GM10266 (cell line): ENCODE measurements at regions not wholly inside any gene's neighbourhood (a gene's known extent, or its start where the extent isn't known, plus 50 kb on each side); places are given as distances from the start of the nearest gene placed in this dataset.

Experiments
- DNase-seq: peaks from one replicate; pipeline ENCODE4 v3.0.0; 2012; ENCODE audit errors: extremely low spot score
- TF ChIP-seq, protein P1 (sequence below): IDR thresholded peaks from 2 replicates; pipeline ENCODE4 v1.5.1; 2012; ENCODE audit warnings: mild to moderate bottlenecking, low read depth; ENCODE audit not compliant: control insufficient read depth, insufficient read depth; ENCODE audit errors: missing control alignments

DNA sequence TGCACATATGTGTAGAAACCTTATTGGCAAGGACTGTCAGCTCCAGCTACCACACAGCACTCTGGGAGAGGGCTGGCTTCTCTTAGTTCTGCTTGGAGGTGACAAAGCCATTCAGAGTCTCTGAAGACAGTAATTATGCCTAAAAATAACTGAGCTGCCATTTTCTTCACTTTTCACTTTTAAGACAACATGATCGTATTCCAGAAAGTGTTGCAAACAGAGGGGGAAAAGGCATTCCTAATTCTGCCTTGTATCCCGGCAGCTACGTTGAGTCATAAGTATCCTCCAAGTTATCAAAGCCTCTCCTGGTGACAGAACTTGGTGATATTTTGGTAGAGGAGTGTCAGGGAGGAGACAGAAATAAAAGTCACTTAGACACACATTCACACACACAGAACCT, 327.7 kb downstream of the HAPSTR1 start:
- no peak for DNase-seq
- TF ChIP-seq, protein P1, sequence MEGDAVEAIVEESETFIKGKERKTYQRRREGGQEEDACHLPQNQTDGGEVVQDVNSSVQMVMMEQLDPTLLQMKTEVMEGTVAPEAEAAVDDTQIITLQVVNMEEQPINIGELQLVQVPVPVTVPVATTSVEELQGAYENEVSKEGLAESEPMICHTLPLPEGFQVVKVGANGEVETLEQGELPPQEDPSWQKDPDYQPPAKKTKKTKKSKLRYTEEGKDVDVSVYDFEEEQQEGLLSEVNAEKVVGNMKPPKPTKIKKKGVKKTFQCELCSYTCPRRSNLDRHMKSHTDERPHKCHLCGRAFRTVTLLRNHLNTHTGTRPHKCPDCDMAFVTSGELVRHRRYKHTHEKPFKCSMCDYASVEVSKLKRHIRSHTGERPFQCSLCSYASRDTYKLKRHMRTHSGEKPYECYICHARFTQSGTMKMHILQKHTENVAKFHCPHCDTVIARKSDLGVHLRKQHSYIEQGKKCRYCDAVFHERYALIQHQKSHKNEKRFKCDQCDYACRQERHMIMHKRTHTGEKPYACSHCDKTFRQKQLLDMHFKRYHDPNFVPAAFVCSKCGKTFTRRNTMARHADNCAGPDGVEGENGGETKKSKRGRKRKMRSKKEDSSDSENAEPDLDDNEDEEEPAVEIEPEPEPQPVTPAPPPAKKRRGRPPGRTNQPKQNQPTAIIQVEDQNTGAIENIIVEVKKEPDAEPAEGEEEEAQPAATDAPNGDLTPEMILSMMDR, result no peak

DNA sequence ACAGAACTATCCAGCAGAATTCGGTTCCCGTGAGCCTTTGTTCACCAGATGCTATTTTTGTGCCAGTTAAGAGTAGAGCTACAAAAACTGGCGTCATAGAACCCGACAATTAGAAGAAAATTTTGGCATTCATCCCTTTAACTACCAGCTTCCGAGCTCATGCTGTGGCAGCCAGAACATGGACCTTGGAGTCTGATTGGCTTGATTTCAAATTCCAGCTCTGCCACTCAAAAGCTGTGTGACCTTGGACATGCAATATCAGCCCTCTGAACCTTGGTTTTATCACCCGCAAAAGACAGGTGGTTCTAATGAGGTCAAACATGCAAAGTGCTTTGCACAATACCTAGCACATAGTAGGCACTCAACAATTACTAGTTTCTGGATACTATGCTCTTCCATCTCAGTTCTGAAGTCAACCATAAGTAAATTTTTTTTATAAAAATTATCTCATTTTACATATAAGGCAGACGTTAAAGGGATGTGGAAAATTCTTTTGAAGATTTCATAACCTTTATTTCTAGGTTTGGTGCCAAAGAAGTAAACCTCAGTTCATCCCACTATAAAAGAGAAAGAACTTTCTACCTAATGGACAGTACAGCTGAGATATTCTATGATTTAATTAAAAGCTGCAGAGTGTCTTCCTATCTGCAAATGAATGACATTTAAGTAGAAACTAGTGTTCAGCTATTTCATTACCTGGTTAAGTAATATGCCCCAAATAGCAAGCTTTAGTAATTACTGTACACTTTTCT, 331.5 kb downstream of the HAPSTR1 start:
- DNase-seq, result no peak
- TF ChIP-seq, protein P1, result no peak

DNA sequence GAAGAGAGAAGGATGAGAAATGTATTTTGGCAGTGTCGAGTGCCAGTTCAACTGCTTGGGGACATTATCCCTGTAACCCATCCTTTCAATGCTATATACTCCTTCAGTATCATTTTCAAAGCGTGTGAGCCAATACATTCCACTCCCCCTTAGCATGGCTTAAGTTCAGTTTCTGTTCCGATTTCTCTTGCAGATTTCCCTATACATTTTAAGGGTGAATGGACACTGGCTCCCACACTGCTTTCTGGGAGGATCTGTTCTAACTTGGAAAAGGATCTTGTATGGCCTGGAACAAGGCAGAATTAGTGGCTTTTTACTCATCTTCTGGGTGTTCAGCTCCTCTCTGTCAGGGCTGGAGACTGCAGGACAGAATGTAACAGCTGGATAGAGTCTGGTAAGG, 333.8 kb downstream of the HAPSTR1 start:
- DNase-seq, result no peak

DNA sequence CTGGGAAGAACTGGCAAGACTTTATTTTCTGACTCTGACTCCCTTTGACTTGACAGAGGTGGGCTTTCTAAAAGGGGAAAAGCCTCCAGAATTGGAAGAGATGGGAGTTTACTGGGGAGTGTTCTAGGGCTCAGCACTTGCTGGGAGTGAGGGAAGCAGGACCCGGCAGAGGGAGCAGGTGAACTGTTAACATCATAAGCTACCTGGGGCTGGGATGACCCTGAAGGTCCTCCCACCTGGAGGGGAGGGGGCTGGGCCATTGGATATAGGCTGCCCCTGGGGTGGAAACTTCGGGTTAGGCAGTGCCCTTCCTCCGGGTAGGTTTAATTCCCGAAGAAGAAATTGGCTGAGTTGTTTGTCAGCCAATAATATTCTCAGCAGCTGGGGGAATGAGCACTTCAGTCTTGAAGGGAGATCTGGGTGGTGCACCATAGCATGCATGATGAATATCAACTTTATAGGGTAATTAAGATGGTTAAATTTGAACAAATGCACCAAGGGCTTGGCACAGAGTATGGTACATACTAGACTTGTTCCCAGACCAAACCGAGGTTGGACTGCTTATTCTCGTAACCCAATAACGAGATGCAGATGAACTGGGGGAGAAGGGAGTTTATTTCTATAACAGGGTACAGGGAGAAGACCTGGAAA, 337.0 kb downstream of the HAPSTR1 start:
- TF ChIP-seq, protein P1, result no peak
- no peak for DNase-seq

More for the DNA sequence above, 333.8 kb downstream of the HAPSTR1 start:
- TF ChIP-seq, protein P1, result no peak

DNA sequence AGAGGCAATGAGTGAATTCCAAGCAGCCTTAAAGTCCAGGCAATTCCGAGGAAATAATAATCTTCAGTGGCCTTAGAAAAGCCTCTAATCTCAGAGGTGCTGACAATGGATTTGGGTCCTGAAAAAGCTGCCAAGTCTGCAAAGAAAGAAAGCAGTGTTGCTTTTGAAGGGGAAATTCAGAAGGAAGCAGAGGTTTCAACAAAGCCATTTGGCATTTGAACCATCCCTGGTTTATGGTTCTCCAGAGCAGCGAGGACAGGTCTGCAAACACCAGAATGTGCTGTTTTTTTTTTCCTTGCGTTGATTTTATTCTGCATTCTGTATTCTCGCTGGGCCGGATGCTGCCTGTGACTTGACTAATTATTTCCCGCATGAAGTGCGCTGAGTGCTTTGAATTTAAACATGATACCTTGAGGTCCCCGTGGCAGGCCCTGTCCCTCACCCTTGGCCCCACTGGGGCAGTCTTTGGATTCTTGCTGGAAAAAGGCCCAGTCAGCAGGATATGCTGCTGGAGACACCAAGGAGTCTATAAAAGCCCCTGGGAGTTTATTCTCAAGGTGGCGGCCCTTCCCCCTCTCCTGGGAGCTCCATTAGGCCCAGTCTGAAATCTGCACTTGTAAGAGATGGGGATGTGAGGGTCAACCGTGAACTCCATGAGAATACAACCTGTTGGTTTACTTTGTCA, 338.3 kb downstream of the HAPSTR1 start:
- DNase-seq, result no peak
- TF ChIP-seq, protein P1, result no peak

DNA sequence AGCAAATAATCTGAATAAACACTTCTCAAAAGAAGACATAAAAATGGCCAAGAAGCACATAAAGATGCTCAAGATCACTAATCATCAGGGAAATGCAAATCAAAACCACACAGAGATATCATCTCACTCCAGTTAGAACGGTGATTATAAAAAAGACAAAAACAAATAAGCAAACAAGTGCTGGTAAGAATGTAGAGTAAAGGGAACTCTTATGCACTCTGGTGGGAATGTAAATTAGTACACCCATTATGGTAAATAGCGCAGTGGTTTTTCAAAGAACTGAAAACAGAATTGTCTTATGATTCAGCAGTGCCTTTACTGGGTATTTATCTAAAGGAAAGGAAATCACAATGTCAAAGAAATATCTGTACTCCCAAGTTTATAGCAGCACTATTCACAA, 343.2 kb downstream of the HAPSTR1 start:
- DNase-seq, result no peak
- TF ChIP-seq, protein P1, result no peak

DNA sequence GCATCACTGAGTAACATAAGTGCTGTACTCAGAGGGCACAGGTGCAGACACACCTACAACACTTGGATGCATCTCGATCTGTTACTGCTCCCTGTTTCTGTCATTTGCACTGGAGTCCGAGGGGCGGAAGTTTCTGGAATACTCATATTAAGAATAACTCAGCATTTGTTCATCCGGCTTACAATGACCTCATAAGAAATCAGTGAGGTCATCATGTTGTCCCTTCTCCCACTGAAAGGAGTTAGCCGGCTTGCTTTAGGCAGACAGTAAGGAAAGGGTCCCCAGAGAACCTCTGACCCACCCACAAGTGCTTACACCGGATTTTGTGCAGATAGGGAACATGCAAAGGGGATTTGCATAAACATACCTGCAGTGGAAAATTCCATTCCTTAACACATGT, 344.7 kb downstream of the HAPSTR1 start:
- TF ChIP-seq, protein P1, result no peak
- no peak for DNase-seq
